ENCODE measurements at regions not wholly inside any gene's neighbourhood (a gene's known extent, or its start where the extent isn't known, plus 50 kb on each side); places are given as distances from the start of the nearest gene placed in this dataset.

DNA sequence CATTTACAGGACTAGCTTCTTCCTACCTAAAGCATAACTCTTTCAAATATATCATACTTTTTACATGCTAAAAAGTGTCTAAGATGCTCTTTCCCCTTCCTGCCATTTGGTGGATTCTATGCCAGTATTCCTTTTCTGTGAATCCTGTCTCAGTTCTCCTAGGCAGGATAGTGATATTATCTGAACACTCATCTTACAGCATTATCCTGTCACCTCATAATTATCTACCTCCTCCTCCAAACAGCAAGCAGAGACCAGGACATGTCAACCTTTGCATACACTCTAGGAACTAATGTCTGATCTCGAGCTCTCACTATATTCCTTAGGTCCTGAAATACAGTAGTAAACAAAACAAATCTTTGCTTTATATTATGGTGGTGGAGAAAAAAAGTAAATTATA lies 275.5 kb downstream of the FAM181B start:
- ChIA-PET CTCF (no interaction called here), POLR2A (no interaction called here)
- no peak for DNase-seq (ENCODE audit: low read depth)
- H3K27me3 ChIP-seq (ENCODE audit: control insufficient read depth, insufficient read depth, low read length): no peaks in the 10 kb centered on the region
- H3K36me3 ChIP-seq (ENCODE audit: control insufficient read depth, insufficient read depth, low read length): no peaks in the 10 kb centered on the region
- no peak for TF ChIP-seq CTCF (IDR thresholded peaks at IDR 0.05; ENCODE audit: insufficient read depth, low read depth, low read length)
- H3K4me3 ChIP-seq (ENCODE audit: low read depth, low read length): no peak overlapping the region

GRCh38 chr11:82450996-82451395 lies 282.7 kb downstream of the FAM181B start:
- no peak for TF ChIP-seq CTCF (IDR thresholded peaks at IDR 0.05; ENCODE audit: insufficient read depth, low read depth, low read length)
- no peak for DNase-seq (ENCODE audit: low read depth)
- ChIA-PET CTCF (no interaction called here), POLR2A (no interaction called here)
- no peak overlapping the region for H3K4me3 ChIP-seq (ENCODE audit: low read depth, low read length)
- H3K36me3 ChIP-seq (ENCODE audit: control insufficient read depth, insufficient read depth, low read length): no peaks in the 10 kb centered on the region
- no peaks in the 10 kb centered on the region for H3K27me3 ChIP-seq (ENCODE audit: control insufficient read depth, insufficient read depth, low read length)

GRCh38 chr11:82406611-82407010 lies 327.1 kb downstream of the FAM181B start:
- H3K27me3 ChIP-seq (ENCODE audit: control insufficient read depth, insufficient read depth, low read length): no peaks in the 10 kb centered on the region
- ChIA-PET CTCF (interaction anchor here (1.1 kb wide), 1 partner anchor 8 kb away, joined by 4 read pairs; no protein-coding TSS in a partner anchor), POLR2A (no interaction called here)
- TF ChIP-seq CTCF (IDR thresholded peaks at IDR 0.05; ENCODE audit: insufficient read depth, low read depth, low read length): no peak
- no peak overlapping the region for H3K4me3 ChIP-seq (ENCODE audit: low read depth, low read length)
- no peaks in the 10 kb centered on the region for H3K36me3 ChIP-seq (ENCODE audit: control insufficient read depth, insufficient read depth, low read length)
- no peak for DNase-seq (ENCODE audit: low read depth)

GRCh38 chr11:82405421-82405820 lies 328.2 kb downstream of the FAM181B start:
- no peak for DNase-seq (ENCODE audit: low read depth)
- POLR2A ChIA-PET: no interaction called here
- CTCF ChIA-PET: interaction anchor here (0.6 kb wide), 1 partner anchor 82 kb away, joined by 3 read pairs; no protein-coding TSS in a partner anchor

GRCh38 chr11:82404981-82405380 lies 328.7 kb downstream of the FAM181B start:
- ChIA-PET POLR2A (no interaction called here), CTCF (interaction anchor here (0.6 kb wide), 1 partner anchor 82 kb away, joined by 3 read pairs; no protein-coding TSS in a partner anchor)
- DNase-seq (ENCODE audit: low read depth): no peak
- Histone ChIP-seq H3K36me3 (ENCODE audit: control insufficient read depth, insufficient read depth, low read length) (no peaks in the 10 kb centered on the region), H3K27me3 (ENCODE audit: control insufficient read depth, insufficient read depth, low read length) (no peaks in the 10 kb centered on the region), H3K4me3 (ENCODE audit: low read depth, low read length) (no peak overlapping the region)
- TF ChIP-seq CTCF (IDR thresholded peaks at IDR 0.05; ENCODE audit: insufficient read depth, low read depth, low read length): no peak

More at GRCh38 chr11:82405421-82405820, 328.2 kb downstream of the FAM181B start:
- H3K27me3 ChIP-seq (ENCODE audit: control insufficient read depth, insufficient read depth, low read length): no peaks in the 10 kb centered on the region
- H3K36me3 ChIP-seq (ENCODE audit: control insufficient read depth, insufficient read depth, low read length): no peaks in the 10 kb centered on the region
- no peak overlapping the region for H3K4me3 ChIP-seq (ENCODE audit: low read depth, low read length)
- TF ChIP-seq CTCF (IDR thresholded peaks at IDR 0.05; ENCODE audit: insufficient read depth, low read depth, low read length): no peak
